ENCODE measurements at regions not wholly inside any gene's neighbourhood (a gene's known extent, or its start where the extent isn't known, plus 50 kb on each side); places are given as distances from the start of the nearest gene placed in this dataset.

- no peak for DNase-seq
These were observed 462.9 kb upstream of the ZFHX3 start for GRCh38 chr16:73510852-73511251.

DNA sequence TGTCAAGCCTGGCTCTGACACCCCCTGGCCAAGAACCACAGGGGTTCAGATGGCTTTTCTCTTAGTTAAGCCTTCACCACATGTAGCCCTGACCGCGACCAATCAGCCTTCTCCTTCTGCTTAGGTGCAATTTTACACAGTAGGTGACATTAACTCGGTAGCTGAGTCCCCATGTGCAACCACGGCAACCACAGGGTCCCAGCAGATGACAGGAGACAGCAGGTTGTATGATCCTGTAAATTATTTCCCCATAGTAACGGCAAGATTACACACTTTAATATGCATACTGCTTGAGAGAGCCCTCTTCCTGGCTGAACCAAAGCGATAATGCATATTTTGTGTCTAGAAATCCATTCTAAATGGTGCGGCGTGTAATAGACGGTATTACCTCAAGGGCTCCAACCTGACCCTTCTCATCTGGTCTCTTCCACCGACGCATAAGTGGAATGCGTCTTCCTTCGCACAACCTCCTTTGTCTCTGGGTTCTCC is 458.7 kb upstream of the ZFHX3 start:
- no peak for DNase-seq

- no peak for DNase-seq
These were observed 457.6 kb upstream of the ZFHX3 start for GRCh38 chr16:73505577-73505976.

GRCh38 chr16:73504591-73505575 is 457.0 kb upstream of the ZFHX3 start:
- no peak for DNase-seq

DNA sequence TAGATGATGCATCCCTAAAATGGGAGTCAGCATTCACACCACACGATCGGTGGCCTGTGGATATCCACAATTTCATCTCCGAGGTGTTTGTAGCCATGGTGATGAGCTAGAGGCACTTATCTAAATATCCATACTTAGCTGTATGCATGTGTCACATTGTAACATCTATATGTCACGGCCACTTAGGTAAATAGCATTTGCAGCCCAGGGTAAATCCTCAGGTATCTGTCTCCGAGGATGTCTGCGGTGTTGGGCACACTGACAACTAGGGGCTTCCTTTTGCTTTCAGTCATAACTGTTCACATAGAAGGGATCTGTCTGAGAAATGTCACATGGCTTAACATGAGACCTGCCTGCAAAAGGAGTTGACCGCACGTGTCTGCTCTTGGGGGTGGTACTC is 455.2 kb upstream of the ZFHX3 start:
- DNase-seq: no peak

GRCh38 chr16:73499276-73499675 is 451.3 kb upstream of the ZFHX3 start:
- no peak for DNase-seq

- DNase-seq: no peak
These were observed 438.0 kb upstream of the ZFHX3 start for GRCh38 chr16:73485880-73486279.

DNA sequence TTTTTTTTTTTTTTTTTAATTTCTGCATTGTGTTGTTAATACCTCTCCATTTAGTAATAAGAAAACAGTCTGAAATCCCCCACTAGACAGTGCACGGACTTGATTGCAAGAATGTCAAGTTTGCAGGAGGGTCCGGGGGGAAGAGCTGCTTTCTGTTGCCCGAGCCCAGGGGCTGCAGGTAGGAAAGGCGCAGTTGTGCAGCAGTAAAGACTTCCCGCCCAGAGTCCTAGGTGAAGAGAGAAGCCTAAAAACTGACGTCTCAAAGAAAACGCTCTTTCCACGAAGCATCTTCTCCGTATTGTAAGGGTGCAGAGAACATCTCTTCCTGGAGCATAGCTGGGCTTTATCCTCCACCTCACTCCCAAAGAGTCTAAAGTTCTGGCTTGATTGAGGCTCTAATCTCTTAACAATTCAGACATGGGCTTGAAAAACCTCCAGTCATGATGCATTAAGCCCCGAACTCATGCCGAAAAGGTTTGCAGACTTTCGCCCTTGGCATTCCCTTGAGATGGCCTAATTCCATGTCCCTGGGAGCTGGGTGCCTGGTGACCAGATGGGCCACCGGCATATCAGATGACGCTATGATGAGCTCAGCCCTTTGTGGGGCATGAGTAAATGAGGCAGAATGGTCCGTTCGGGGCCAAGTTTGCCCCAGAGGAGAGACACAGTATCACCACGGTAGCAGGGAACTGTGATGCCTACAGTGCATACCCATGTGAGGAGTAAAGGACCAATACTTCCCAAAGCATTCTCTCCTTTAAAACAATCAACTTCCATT is 436.2 kb upstream of the ZFHX3 start:
- DNase-seq: no peak

GRCh38 chr16:73483076-73483791 is 435.3 kb upstream of the ZFHX3 start:
- peak; percentile 50 for DNase-seq

DNA sequence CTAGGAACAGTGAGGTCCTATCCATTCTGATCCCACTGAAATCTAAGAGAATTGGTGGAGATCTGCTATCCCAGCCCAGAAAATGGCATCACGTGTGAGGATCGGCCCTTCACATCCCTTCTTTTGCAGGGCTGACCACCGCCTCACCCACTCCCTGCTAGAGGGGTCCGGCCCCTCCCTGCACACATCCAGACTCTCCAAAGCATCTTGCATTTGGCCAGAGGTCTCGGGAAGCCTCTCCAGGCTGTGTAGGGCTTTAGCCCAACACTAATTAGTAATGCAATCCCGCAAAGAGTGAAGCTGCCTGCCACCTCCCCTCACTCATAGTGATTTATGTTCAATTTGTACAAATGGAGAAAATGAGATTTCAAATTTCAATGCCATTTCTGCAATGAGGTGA is 434.4 kb upstream of the ZFHX3 start:
- no peak for DNase-seq

GRCh38 chr16:73480381-73480780 is 432.5 kb upstream of the ZFHX3 start:
- DNase-seq: no peak

- DNase-seq: no peak
These were observed 425.8 kb upstream of the ZFHX3 start for GRCh38 chr16:73473713-73474112.

DNA sequence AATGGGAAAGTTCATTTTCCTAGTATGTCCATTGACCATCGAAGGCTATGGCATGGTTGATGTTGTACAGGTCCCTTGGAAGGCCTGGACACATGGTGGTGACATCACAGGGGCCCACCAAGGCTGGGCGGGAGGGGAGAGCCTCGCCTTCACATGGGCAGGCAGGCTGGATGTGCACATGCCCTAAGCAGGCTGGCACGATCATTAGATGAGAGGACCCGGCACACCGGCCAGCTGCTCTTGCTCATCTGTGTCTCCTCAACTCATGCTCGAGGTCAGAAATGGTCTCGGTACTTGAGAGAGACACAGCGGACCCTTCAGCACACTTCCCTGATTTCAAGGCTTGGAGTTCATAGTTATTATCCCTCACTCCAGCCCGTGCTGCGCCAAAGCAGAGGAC is 416.9 kb upstream of the ZFHX3 start:
- no peak for DNase-seq

DNA sequence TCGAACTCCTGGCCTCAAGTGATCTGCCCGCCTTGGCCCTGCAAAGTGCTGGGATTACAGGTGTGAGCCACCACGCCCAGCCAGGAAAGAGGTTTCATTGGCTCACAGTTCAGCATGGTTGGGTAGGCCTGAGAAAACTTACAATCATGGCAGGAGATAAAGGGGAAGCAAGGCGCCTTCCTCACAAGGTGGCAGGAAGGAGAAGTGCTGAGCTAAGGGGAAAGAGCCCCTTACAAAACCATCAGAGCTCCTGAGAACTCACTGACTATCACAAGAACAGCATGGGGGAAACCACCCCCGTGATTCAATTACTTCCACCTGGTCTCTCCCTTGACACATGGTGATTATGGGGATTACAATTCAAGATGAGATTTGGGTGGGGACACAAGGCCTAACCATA is 411.7 kb upstream of the ZFHX3 start:
- no peak for DNase-seq

- DNase-seq: no peak
These were observed 409.9 kb upstream of the ZFHX3 start for GRCh38 chr16:73457851-73458250.

DNA sequence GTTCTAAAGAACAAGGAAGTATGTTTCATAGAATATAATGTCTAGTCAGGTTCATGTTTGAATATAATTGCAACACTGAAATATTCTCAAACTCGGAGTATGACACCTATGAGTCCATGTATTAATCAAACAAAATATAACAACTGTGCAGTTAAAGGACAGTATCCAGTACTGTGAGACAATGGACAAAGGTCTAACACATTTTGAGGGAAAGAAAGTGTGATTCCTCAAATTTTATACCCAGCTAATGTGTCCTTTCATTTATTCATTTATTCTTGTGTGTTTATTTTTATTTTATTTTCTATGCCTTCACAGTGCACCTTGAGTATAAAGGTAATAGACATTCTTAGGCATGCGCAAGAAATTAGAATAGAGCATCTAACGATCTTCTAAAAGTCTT is 401.0 kb upstream of the ZFHX3 start:
- DNase-seq: no peak

DNA sequence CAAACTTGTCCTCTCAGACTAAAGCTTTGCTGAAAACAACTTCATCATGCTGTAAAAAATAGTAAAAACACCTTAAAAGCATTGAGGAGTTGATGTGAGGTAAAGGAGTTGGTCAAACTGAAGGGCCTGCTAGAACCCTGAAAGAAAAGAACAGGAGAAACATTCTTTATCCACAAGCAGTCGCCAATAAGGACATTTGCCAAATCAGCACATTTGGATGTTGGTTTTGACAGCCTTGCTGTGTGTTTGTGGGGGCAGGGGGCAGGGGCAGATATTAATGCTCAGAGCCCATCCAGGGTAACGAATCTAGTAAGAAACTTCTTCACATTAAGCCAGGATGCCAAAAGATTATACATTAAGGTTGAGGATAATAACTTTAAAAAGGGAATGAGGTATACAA is 399.9 kb upstream of the ZFHX3 start:
- no peak for DNase-seq

GRCh38 chr16:73434621-73435020 is 386.7 kb upstream of the ZFHX3 start:
- no peak for DNase-seq

DNA sequence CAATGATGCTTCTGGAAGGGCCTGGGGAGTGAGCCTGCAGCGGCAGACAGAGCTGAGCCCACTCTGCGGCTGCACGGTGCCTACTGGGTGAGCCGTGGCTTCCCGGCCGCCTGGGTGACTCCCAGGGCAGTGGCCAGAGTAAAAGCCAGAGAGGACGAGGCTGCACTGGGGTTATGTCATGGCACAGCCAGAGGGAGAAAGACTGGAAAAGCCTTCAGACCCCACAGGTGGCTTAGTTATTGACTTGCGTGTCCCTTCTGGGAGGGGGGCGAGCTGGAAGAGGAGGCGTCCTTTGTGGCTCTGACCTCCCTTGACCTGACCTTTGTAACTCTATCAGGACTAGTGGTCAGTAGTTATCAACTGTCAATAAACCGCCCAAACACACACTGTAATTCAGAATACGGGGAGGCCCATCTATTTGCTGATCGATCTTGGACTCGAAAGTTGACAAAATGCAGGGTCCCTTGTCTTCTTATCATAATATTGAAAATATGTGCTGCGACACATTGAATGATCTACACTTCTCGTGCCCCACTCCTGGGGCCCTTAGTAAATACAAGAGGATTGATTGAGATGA is 385.9 kb upstream of the ZFHX3 start:
- DNase-seq: no peak

- no peak for DNase-seq
These were observed 385.2 kb upstream of the ZFHX3 start for GRCh38 chr16:73432850-73433730.

GRCh38 chr16:73430138-73430537 is 382.2 kb upstream of the ZFHX3 start:
- DNase-seq: no peak

DNA sequence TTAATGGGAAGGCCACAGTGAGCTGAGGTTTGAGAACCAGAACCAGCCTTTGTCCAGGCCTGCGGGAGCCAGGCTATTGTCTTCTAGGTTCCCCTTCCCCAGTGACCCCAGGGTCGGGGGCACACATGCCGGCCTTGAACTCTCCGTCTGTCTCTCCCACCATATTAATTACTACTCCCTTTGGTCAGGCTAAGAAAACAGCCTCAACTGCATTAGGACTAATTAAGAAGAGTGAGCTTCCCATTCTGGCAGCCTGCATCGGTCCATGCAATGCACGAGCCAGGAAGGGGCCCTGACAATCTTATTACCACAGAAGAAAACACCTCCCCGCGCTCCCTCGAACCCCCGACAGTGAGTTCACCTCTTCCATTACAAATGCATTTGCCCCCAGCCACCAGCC is 380.2 kb upstream of the ZFHX3 start:
- DNase-seq: no peak

Measured in right forelimb (tissue), 1 donor.